GM23338 (cell line): ENCODE measurements at regions not wholly inside any gene's neighbourhood (a gene's known extent, or its start where the extent isn't known, plus 50 kb on each side); places are given as distances from the start of the nearest gene placed in this dataset.

ENCODE experiments used
- ATAC-seq: fragments of 200-7000 bp; cut with Tn5 transposase; 3 replicates; pipeline ENCODE4 v1.9.1; 2020
- DNase-seq: peaks from one replicate; pipeline ENCODE4 v3.0.0-alpha.2; 2015; ENCODE audit warnings: low spot score
- H2AFZ ChIP-seq: fragments of 200-600 bp; sonication (generic); 2 replicates; pipeline ENCODE4 v1.8.0; 2016; ENCODE audit warnings: antibody characterized with exemption, mild to moderate bottlenecking, moderate library complexity
- H3F3A ChIP-seq: fragments of 200-600 bp; sonication (generic); replicated peaks from 2 replicates; pipeline ENCODE4 v1.8.0; 2017; ENCODE audit warnings: antibody characterized with exemption, mixed run types, low read depth
- H3K27ac ChIP-seq: fragments of 200-600 bp; sonication (generic); 2 replicates; pipeline ENCODE4 v1.6.1; 2016; ENCODE audit warnings: low read depth
- H3K27me3 ChIP-seq: fragments of 200-600 bp; sonication (generic); 2 replicates; pipeline ENCODE4 v1.8.0; 2016; ENCODE audit warnings: mild to moderate bottlenecking, mixed run types, moderate library complexity; ENCODE audit not compliant: insufficient read depth
- H3K36me3 ChIP-seq: fragments of 200-600 bp; sonication (generic); 2 replicates; pipeline ENCODE4 v1.8.0; 2016; ENCODE audit warnings: mild to moderate bottlenecking; ENCODE audit not compliant: insufficient read depth
- H3K4me1 ChIP-seq: fragments of 200-600 bp; sonication (generic); 2 replicates; pipeline ENCODE4 v1.8.0; 2016; ENCODE audit warnings: mild to moderate bottlenecking, moderate library complexity; ENCODE audit not compliant: insufficient read depth
- H3K4me2 ChIP-seq: fragments of 200-600 bp; sonication (generic); 2 replicates; pipeline ENCODE4 v1.7.1; 2017; ENCODE audit warnings: mixed run types
- H3K4me3 ChIP-seq: fragments of 200-600 bp; sonication (generic); 2 replicates; pipeline ENCODE4 v1.6.1; 2016; ENCODE audit warnings: mixed run types
- H3K79me2 ChIP-seq: fragments of 200-600 bp; sonication (generic); replicated peaks from 2 replicates; pipeline ENCODE4 v1.8.0; 2017; ENCODE audit warnings: mild to moderate bottlenecking; ENCODE audit not compliant: insufficient read depth
- H3K9me2 ChIP-seq: fragments of 200-600 bp; sonication (generic); 2 replicates; pipeline ENCODE4 v1.8.0; 2017; ENCODE audit not compliant: insufficient read depth
- H4K20me1 ChIP-seq: fragments of 200-600 bp; sonication (generic); replicated peaks from 2 replicates; pipeline ENCODE4 v1.8.0; 2017; ENCODE audit warnings: mild to moderate bottlenecking; ENCODE audit not compliant: insufficient read depth
- H3K27ac Mint-ChIP-seq: 2 replicates; pipeline ENCODE4 v1.8.0; 2020; ENCODE audit warnings: inconsistent platforms, mild to moderate bottlenecking, moderate library complexity, mixed read lengths
- H3K27me3 Mint-ChIP-seq: 3 replicates; pipeline ENCODE4 v1.8.0; 2022; ENCODE audit warnings: low read depth, mild to moderate bottlenecking, moderate library complexity, mixed read lengths, inconsistent platforms; ENCODE audit not compliant: insufficient read depth, poor library complexity
- H3K36me3 Mint-ChIP-seq: 3 replicates; pipeline ENCODE4 v1.8.0; 2021; ENCODE audit warnings: low read depth, mild to moderate bottlenecking, inconsistent platforms, moderate library complexity, mixed read lengths
- H3K4me1 Mint-ChIP-seq: 3 replicates; pipeline ENCODE4 v1.8.0; 2020; ENCODE audit warnings: mild to moderate bottlenecking, inconsistent platforms, mixed read lengths
- H3K4me3 Mint-ChIP-seq: 3 replicates; pipeline ENCODE4 v1.8.0; 2021; ENCODE audit warnings: moderate library complexity, mild to moderate bottlenecking, inconsistent platforms, mixed read lengths
- H3K9me3 Mint-ChIP-seq: 3 replicates; pipeline ENCODE4 v1.8.0; 2020; ENCODE audit warnings: moderate library complexity, mild to moderate bottlenecking, inconsistent platforms, mixed read lengths
- CREB1 ChIP-seq: fragments of 250-450 bp; sonication (Bioruptor Pico); IDR thresholded peaks from 2 replicates; pipeline ENCODE4 v1.5.0; 2020; ENCODE audit warnings: low read depth, mild to moderate bottlenecking, moderate library complexity
- CTCF ChIP-seq, 2 experiments: fragments of 200-600 bp in 1 of 2; sonication (generic) in 1 of 2; conservative IDR thresholded peaks; 2 replicates each; pipeline versions ENCODE4 v1.5.1 to v1.6.1; 2016 to 2017; ENCODE audit warnings: antibody characterized with exemption in 2 of 2, low read depth in 2 of 2, mild to moderate bottlenecking in 2 of 2, moderate library complexity in 1 of 2
- ETS1 ChIP-seq: IDR thresholded peaks from 2 replicates; pipeline ENCODE4 v1.6.1; 2016; ENCODE audit warnings: antibody characterized with exemption
- EZH2 ChIP-seq: fragments of 200-600 bp; sonication (generic); IDR thresholded peaks from one replicate; pipeline ENCODE4 v1.8.0; 2017; ENCODE audit warnings: antibody characterized with exemption, mild to moderate bottlenecking, low read depth; ENCODE audit not compliant: unreplicated experiment
- JUNB ChIP-seq: IDR thresholded peaks from one replicate; pipeline ENCODE4 v1.6.1; 2016; ENCODE audit warnings: antibody characterized with exemption; ENCODE audit not compliant: unreplicated experiment
- NANOG ChIP-seq: IDR thresholded peaks from 2 replicates; pipeline ENCODE4 v1.6.1; 2016; ENCODE audit warnings: antibody characterized with exemption, borderline replicate concordance
- POLR2AphosphoS5 ChIP-seq: IDR thresholded peaks from 2 replicates; pipeline ENCODE4 v1.6.1; 2016; ENCODE audit warnings: antibody characterized with exemption, low read depth
- ZNF331 ChIP-seq: fragments of 250-450 bp; sonication (Bioruptor Pico); IDR thresholded peaks from 2 replicates; pipeline ENCODE4 v1.5.0; 2020; ENCODE audit warnings: low read depth, mild to moderate bottlenecking, moderate library complexity
- TF ChIP-seq, protein P1 (sequence below): IDR thresholded peaks from one replicate; pipeline ENCODE4 v1.6.1; 2018; ENCODE audit warnings: antibody characterized with exemption; ENCODE audit not compliant: unreplicated experiment

DNA sequence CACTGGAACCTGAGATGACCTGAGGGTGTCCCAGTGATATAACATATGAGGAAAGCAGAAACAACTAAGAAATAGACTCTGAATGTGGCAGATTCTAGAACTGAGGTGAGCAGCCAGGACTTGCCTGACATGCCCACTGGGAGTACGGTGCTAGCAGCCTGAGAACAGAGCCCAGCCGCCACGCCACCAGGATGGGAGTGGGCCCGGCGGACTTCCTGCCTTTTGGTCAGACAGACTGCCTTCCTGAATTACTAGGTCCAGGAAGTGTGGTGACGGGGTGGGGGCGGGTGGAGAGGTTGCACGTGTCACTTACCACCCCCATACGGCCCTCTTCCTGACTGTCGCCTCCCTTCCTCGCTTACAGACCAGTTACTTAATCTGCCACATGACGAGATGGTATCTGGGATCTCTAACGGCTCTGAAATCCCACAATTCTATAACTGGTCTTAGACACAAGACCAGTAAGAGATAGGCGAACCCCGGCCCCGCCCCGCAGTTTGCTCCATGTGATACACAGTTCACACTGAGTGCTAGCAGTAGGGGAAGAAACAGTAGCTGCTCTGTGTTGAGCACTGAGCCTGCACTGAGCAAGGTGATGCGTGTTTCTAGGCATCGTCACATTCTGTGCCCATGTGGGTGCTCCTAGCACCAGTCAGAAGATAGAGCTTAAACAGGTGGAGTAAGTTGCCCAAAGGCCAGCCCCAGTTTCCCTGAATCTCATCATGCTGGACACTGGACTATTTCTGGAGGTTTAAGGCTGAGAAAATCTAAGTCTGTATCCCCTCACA is 95.7 kb downstream of the CPN2 start (continued):
- TF ChIP-seq, protein P1, sequence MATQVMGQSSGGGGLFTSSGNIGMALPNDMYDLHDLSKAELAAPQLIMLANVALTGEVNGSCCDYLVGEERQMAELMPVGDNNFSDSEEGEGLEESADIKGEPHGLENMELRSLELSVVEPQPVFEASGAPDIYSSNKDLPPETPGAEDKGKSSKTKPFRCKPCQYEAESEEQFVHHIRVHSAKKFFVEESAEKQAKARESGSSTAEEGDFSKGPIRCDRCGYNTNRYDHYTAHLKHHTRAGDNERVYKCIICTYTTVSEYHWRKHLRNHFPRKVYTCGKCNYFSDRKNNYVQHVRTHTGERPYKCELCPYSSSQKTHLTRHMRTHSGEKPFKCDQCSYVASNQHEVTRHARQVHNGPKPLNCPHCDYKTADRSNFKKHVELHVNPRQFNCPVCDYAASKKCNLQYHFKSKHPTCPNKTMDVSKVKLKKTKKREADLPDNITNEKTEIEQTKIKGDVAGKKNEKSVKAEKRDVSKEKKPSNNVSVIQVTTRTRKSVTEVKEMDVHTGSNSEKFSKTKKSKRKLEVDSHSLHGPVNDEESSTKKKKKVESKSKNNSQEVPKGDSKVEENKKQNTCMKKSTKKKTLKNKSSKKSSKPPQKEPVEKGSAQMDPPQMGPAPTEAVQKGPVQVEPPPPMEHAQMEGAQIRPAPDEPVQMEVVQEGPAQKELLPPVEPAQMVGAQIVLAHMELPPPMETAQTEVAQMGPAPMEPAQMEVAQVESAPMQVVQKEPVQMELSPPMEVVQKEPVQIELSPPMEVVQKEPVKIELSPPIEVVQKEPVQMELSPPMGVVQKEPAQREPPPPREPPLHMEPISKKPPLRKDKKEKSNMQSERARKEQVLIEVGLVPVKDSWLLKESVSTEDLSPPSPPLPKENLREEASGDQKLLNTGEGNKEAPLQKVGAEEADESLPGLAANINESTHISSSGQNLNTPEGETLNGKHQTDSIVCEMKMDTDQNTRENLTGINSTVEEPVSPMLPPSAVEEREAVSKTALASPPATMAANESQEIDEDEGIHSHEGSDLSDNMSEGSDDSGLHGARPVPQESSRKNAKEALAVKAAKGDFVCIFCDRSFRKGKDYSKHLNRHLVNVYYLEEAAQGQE = no peak

- Mint-ChIP-seq H3K36me3 (0 out of 3 replicates have a peak, but pooled peaks cover 3% of the 10 kb centered on the region), H3K4me1 (peaks cover 7% of the 10 kb centered on the region), H3K4me3 (no peak overlapping the region), H3K9me3 (peaks cover 10% of the 10 kb centered on the region; the same call in 2 of the 3 replicates), H3K27ac (no peak overlapping the region), H3K27me3 (no peaks in the 10 kb centered on the region)
- Histone ChIP-seq H3K4me1 (peaks cover 6% of the 10 kb centered on the region; the same call in 1 of the 2 replicates), H4K20me1 (no peaks in the 10 kb centered on the region), H3K36me3 (no peaks in the 10 kb centered on the region; the same call in 1 of the 2 replicates), H3F3A (no peaks in the 10 kb centered on the region), H3K4me2 (no peak overlapping the region), H3K4me3 (no peak overlapping the region), H3K9me2 (no peaks in the 10 kb centered on the region), H2AFZ (no peak overlapping the region; the same call in 1 of the 2 replicates), H3K79me2 (no peaks in the 10 kb centered on the region), H3K27me3 (no peaks in the 10 kb centered on the region), H3K27ac (no peak overlapping the region)
- ATAC-seq (no peak), DNase-seq (no peak)
- TF ChIP-seq CREB1 (CRISPR knock-in tag) = no peak
- TF ChIP-seq POLR2AphosphoS5 = no peak
- TF ChIP-seq ZNF331 (CRISPR knock-in tag) = no peak
- no peak for TF ChIP-seq ETS1
- TF ChIP-seq, protein P1 = no peak
- TF ChIP-seq EZH2 = no peak
- TF ChIP-seq JUNB = no peak
- TF ChIP-seq CTCF (conservative IDR thresholded peaks at IDR 0.05; ENCODE audit: low read depth in 2 of 2) = no peak; a peak in 1 of 4 replicates
- TF ChIP-seq NANOG = no peak
Measured at GRCh38 chr3:194256040-194256945, 94.8 kb downstream of the CPN2 start.
